ENCODE measurements at regions not wholly inside any gene's neighbourhood (a gene's known extent, or its start where the extent isn't known, plus 50 kb on each side); places are given as distances from the start of the nearest gene placed in this dataset.

- Mint-ChIP-seq H3K4me3 (no peak overlapping the region), H3K36me3 (no peaks in the 10 kb centered on the region), H3K4me1 (no peaks in the 10 kb centered on the region), H3K9me3 (peaks cover 2 to 13% (median 8%) of the 10 kb centered on the region in 7 donors), H3K27me3 (ENCODE audit: low read depth in 3 of 3) (no peaks in the 10 kb centered on the region), H3K27ac (no peak overlapping the region)
- DNase-seq: no peak
- H3K9ac ChIP-seq (ENCODE audit: insufficient read depth, low read length, poor library complexity, severe bottlenecking): no peak overlapping the region
- no peaks in the 10 kb centered on the region for H3K27me3 ChIP-seq (ENCODE audit: control insufficient read depth in 2 of 2, insufficient read depth in 2 of 2, low read length in 2 of 2)
- no peaks in the 10 kb centered on the region for H3K36me3 ChIP-seq (replicated peaks in 1 of 2; ENCODE audit: control insufficient read depth in 1 of 2, insufficient read depth in 2 of 2, low read length in 2 of 2)
- H3K79me2 ChIP-seq (ENCODE audit: insufficient read depth, low read length): no peaks in the 10 kb centered on the region
- intact Hi-C loops (cut with micrococcal nuclease): no loop called here
- H3K4me3 ChIP-seq (replicated peaks in 1 of 3; ENCODE audit: low read depth in 2 of 3, low read length in 3 of 3): no peak overlapping the region
- H2AFZ ChIP-seq (ENCODE audit: insufficient read depth, low read depth, low read length, poor library complexity, severe bottlenecking): no peak overlapping the region
- no peak overlapping the region for H3K27ac ChIP-seq (ENCODE audit: low read depth in 1 of 2, low read length in 2 of 2)
- H4K20me1 ChIP-seq (ENCODE audit: insufficient read depth, low read length): no peaks in the 10 kb centered on the region
- H3K4me2 ChIP-seq (replicated peaks; ENCODE audit: extremely low read depth, low read length, poor library complexity, severe bottlenecking): no peak overlapping the region
- no peak for TF ChIP-seq CTCF (IDR thresholded peaks at IDR 0.05)
- no CpG with 5 or more reads among the region's 2 CpGs for WGBS (ENCODE audit: insufficient coverage)
- no peaks in the 10 kb centered on the region for H3K4me1 ChIP-seq (ENCODE audit: control insufficient read depth in 1 of 2, insufficient read depth in 2 of 2, low read length in 2 of 2)
- peaks cover 4 to 5% of the 10 kb centered on the region in 2 donors for H3K9me3 ChIP-seq (replicated peaks in 1 of 2; ENCODE audit: control insufficient read depth in 1 of 2, insufficient read depth in 1 of 2, low read length in 2 of 2)
These were observed 299.6 kb downstream of the INHBA start for GRCh38 chr7:41403291-41403690.

- no peak for DNase-seq
- Histone ChIP-seq H3K9me3 (replicated peaks in 1 of 2; ENCODE audit: control insufficient read depth in 1 of 2, insufficient read depth in 1 of 2, low read length in 2 of 2) (peaks cover 4 to 5% of the 10 kb centered on the region in 2 donors), H3K4me2 (replicated peaks; ENCODE audit: extremely low read depth, low read length, poor library complexity, severe bottlenecking) (no peak overlapping the region), H3K9ac (ENCODE audit: insufficient read depth, low read length, poor library complexity, severe bottlenecking) (no peak overlapping the region), H3K27ac (ENCODE audit: low read depth in 1 of 2, low read length in 2 of 2) (no peak overlapping the region), H3K79me2 (ENCODE audit: insufficient read depth, low read length) (no peaks in the 10 kb centered on the region), H3K4me3 (replicated peaks in 1 of 3; ENCODE audit: low read depth in 2 of 3, low read length in 3 of 3) (no peak overlapping the region), H4K20me1 (ENCODE audit: insufficient read depth, low read length) (no peaks in the 10 kb centered on the region), H3K36me3 (replicated peaks in 1 of 2; ENCODE audit: control insufficient read depth in 1 of 2, insufficient read depth in 2 of 2, low read length in 2 of 2) (no peaks in the 10 kb centered on the region), H3K27me3 (ENCODE audit: control insufficient read depth in 2 of 2, insufficient read depth in 2 of 2, low read length in 2 of 2) (no peaks in the 10 kb centered on the region), H3K4me1 (ENCODE audit: control insufficient read depth in 1 of 2, insufficient read depth in 2 of 2, low read length in 2 of 2) (no peaks in the 10 kb centered on the region), H2AFZ (ENCODE audit: insufficient read depth, low read depth, low read length, poor library complexity, severe bottlenecking) (no peak overlapping the region)
- Mint-ChIP-seq H3K27ac (peak overlapping the region in 1 of 7 donors; percentile 13), H3K27me3 (ENCODE audit: low read depth in 3 of 3) (no peaks in the 10 kb centered on the region), H3K36me3 (no peaks in the 10 kb centered on the region), H3K4me1 (no peaks in the 10 kb centered on the region), H3K9me3 (peaks cover 2 to 13% (median 10%) of the 10 kb centered on the region in 7 donors), H3K4me3 (no peak overlapping the region)
- intact Hi-C loops (cut with micrococcal nuclease): no loop called here
- WGBS (ENCODE audit: insufficient coverage): 29% methylated on average over 3 of the region's 4 CpGs
- no peak for TF ChIP-seq CTCF (IDR thresholded peaks at IDR 0.05)
These were observed 301.1 kb downstream of the INHBA start for GRCh38 chr7:41401833-41402232.

All from CD14-positive monocyte (primary cell).